ENCODE measurements at regions not wholly inside any gene's neighbourhood (a gene's known extent, or its start where the extent isn't known, plus 50 kb on each side); places are given as distances from the start of the nearest gene placed in this dataset.

DNA sequence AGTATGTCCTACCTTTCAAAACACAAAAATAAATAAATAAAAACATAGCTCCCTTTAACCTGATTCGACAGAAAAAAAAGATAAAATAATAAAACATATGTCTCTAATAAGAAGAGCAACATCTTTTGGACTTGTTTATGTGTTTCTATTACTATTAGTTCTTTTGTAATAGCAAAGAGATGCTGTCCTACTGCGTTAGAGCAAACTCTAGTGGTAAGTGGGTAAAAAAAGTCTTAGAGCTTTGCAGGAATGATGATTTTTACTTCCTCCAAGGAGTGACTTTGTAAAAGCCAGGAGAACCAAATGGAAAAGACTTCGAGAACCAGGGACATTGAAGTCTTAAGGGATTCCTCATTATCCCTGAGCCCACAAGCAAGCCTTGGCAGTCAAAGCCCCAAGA lies 450.1 kb downstream of the METTL4 start:
- H3K4me3 ChIP-seq (ENCODE audit: low read depth, low read length), result no peak overlapping the region
- TF ChIP-seq CTCF (IDR thresholded peaks at IDR 0.05; ENCODE audit: low read depth, low read length, missing control alignments), result no peak
- DNase-seq (ENCODE audit: low read depth), result no peak

DNA sequence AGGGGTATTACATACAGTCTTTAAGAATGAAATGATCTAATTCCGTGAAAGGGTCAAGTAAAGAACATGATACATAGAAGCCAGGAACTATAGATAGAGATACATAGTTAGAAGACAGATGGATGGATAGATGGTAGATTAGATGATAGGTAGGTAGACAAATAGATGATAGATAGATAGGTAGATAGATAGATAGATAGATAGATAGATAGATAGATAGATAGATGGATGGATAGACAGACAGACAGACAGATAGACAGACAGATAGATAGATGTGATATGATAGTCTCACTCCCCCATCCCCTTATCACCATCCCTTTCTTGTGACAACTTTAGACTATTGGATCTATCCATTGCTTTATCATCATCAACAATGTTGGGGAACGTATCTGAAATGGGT lies 448.2 kb downstream of the METTL4 start:
- no peak overlapping the region for H3K4me3 ChIP-seq (ENCODE audit: low read depth, low read length)
- no peak for TF ChIP-seq CTCF (IDR thresholded peaks at IDR 0.05; ENCODE audit: low read depth, low read length, missing control alignments)
- no peak for DNase-seq (ENCODE audit: low read depth)

DNA sequence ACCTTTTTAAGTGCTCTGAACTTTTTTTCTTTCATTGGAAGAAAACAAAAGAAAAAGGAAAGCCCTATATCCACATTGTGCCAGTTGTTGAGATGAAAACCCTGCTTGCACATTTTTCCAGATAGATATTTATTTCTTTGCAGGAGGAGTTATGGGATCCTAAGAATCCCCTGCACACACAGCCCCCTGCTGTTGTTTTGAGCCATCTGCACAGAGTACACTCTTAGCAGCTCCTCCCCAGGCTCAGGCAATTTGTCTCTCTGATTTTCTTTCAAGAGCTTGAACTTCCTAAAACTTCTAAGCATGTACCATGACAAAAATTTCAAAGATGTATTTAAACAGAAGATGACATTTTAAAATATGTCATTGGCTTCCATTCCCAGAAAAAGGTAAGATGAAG lies 436.9 kb downstream of the METTL4 start:
- no peak for DNase-seq (ENCODE audit: low read depth)
- no peak for TF ChIP-seq CTCF (IDR thresholded peaks at IDR 0.05; ENCODE audit: low read depth, low read length, missing control alignments)
- H3K4me3 ChIP-seq (ENCODE audit: low read depth, low read length), result no peak overlapping the region

DNA sequence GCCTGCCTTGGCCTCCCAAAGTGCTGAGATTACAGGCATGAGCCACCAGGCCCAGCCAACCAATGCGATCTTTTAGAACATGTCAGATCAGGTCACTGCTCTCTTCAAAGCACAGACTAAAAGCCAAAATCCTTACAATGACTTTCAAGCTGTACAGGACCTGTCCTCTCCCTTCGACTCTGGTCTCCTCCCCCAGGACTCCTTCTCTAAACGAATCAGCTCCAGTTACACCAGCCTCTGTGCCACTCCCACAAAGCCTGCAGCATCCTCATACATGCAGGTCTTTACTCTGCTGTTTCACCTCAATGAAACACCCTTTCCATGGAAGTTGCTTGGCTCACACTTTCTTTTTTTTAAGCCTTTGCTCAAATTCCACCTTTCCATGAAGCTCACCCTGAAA lies 436.0 kb downstream of the METTL4 start:
- H3K4me3 ChIP-seq (ENCODE audit: low read depth, low read length), result no peak overlapping the region
- TF ChIP-seq CTCF (IDR thresholded peaks at IDR 0.05; ENCODE audit: low read depth, low read length, missing control alignments), result no peak
- DNase-seq (ENCODE audit: low read depth), result no peak

GRCh38 chr18:2138552-2138951 lies 432.8 kb downstream of the METTL4 start:
- H3K4me3 ChIP-seq (ENCODE audit: low read depth, low read length), result no peak overlapping the region
- no peak for DNase-seq (ENCODE audit: low read depth)
- no peak for TF ChIP-seq CTCF (IDR thresholded peaks at IDR 0.05; ENCODE audit: low read depth, low read length, missing control alignments)

DNA sequence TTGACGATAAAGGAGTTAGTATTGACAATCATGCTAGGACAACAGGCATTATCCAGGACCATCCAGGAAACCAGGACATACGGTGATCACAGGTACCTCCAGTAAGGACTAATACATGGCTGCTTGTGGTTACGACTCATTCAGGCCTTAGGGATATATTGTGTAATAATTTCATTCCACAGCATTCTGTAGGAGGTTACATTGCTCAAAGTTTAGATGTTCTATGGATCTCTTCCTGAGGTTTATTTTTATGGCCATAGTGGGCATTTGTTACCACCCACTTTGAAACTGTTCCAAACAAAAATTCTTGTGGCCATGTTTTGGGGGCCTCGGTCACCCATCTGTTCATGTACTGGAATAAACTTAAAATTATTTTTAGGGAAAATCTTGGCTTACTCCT lies 431.6 kb downstream of the METTL4 start:
- no peak for DNase-seq (ENCODE audit: low read depth)
- no peak for TF ChIP-seq CTCF (IDR thresholded peaks at IDR 0.05; ENCODE audit: low read depth, low read length, missing control alignments)
- no peak overlapping the region for H3K4me3 ChIP-seq (ENCODE audit: low read depth, low read length)

GRCh38 chr18:2143636-2144035 lies 427.7 kb downstream of the METTL4 start:
- no peak for DNase-seq (ENCODE audit: low read depth)
- no peak overlapping the region for H3K4me3 ChIP-seq (ENCODE audit: low read depth, low read length)
- TF ChIP-seq CTCF (IDR thresholded peaks at IDR 0.05; ENCODE audit: low read depth, low read length, missing control alignments), result no peak

Data from GM12864 (cell line).